NCI-H69 (cell line): ENCODE measurements at regions not wholly inside any gene's neighbourhood (a gene's known extent, or its start where the extent isn't known, plus 50 kb on each side); places are given as distances from the start of the nearest gene placed in this dataset.
"Not testable (repeated sequence)": the region's sequence is repeated elsewhere in the genome, so short reads cannot be mapped to it uniquely, and the experiment has no call there.

Source experiments
- DNase-seq: peaks from one replicate; lab custom pipeline; 2025; lab: John Stamatoyannopoulos, UW

GRCh38 chr7:152594801-152595200 is 81.1 kb downstream of the XRCC2 start:
- no peak for DNase-seq

GRCh38 chr7:152591976-152592375 is 84.0 kb downstream of the XRCC2 start:
- no peak for DNase-seq

- no peak for DNase-seq
Measured at GRCh38 chr7:152590481-152590880, 85.5 kb downstream of the XRCC2 start.

- DNase-seq = not testable (repeated sequence)
Measured at GRCh38 chr7:152589821-152590220, 86.1 kb downstream of the XRCC2 start.

GRCh38 chr7:152588350-152588749 is 87.6 kb downstream of the XRCC2 start:
- no peak for DNase-seq

- DNase-seq = no peak
Measured at GRCh38 chr7:152587366-152587765, 88.6 kb downstream of the XRCC2 start.

- DNase-seq = no peak
Measured at GRCh38 chr7:152583006-152583405, 92.9 kb downstream of the XRCC2 start.

- peak; percentile 51 for DNase-seq
Measured at GRCh38 chr7:152579070-152579469, 96.9 kb downstream of the XRCC2 start.

- no peak for DNase-seq
Measured at GRCh38 chr7:152577339-152577738, 98.6 kb downstream of the XRCC2 start.

GRCh38 chr7:152574892-152575548 is 100.9 kb downstream of the XRCC2 start:
- DNase-seq = peak; percentile 99

- not testable (repeated sequence) for DNase-seq
Measured at GRCh38 chr7:152573186-152573585, 102.8 kb downstream of the XRCC2 start.

- no peak for DNase-seq
Measured at GRCh38 chr7:152572101-152572500, 103.8 kb downstream of the XRCC2 start.

GRCh38 chr7:152571068-152571467 is 104.9 kb downstream of the XRCC2 start:
- peak; percentile 92 for DNase-seq

- DNase-seq = no peak
Measured at GRCh38 chr7:152568972-152569371, 107.0 kb downstream of the XRCC2 start.

- no peak for DNase-seq
Measured at GRCh38 chr7:152565731-152566130, 110.2 kb downstream of the XRCC2 start.

- no peak for DNase-seq
Measured at GRCh38 chr7:152564656-152565250, 111.2 kb downstream of the XRCC2 start.

GRCh38 chr7:152556013-152556755 is 119.8 kb downstream of the XRCC2 start:
- no peak for DNase-seq

- no peak for DNase-seq
Measured at GRCh38 chr7:152553671-152554317, 118.0 kb upstream of the KMT2C start.

- no peak for DNase-seq
Measured at GRCh38 chr7:152551304-152552036, 115.7 kb upstream of the KMT2C start.

- DNase-seq = no peak
Measured at GRCh38 chr7:152544971-152545619, 109.3 kb upstream of the KMT2C start.

GRCh38 chr7:152544481-152544927 is 108.7 kb upstream of the KMT2C start:
- DNase-seq = peak; percentile 16
